ENCODE measurements at regions not wholly inside any gene's neighbourhood (a gene's known extent, or its start where the extent isn't known, plus 50 kb on each side); places are given as distances from the start of the nearest gene placed in this dataset.

DNA sequence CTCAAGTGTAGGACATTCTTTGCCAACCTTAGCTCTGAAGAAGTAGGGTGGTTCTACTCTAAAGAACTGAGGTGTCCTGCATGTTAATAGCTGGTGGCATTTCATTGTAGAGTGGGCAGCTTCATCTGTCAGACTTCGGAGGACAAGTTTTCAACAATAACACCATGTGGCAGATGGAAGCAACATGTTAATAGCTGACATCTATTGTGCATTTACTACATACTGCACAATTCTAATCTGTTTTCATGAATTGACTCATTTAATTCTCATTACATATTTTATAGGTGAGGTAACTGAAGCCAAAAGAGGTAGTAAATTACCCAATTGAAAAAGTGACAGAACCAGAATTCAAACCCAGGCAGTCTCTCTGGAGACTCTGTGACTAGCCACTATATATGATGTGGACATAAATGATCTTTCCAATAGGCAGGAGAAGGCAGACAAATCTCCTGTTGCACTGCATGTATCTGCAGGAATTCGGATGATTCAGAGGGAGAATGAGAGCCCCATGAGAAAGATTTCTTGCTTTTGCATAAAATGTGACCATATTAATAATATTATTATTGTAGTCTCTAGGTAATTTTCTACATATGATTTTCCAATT lies 137.2 kb upstream of the E2F7 start:
- no peak for DNase-seq

DNA sequence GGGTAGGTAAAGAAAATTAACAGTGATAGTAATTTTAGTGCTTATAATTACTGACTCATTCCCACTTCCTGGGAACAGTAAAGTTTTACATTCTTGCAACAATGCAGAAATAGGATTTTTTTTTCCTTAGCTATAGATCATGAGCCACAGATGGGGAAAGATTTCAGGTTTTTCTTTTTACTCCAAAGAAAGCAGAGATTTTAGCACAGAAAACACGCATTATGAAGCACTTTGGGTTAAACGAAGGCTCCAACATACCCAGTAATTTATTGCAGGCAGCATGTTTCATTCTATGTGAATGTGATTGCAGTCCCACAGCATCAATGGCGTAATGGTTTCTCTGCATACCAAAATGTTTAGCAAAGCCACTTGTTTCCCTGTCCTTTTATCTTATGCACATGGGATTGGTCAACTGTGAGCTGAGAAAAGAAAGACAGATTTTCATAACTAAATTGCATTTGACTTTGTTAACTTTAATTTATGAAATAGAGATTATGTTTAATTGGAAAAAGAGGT lies 124.6 kb upstream of the E2F7 start:
- no peak for DNase-seq

DNA sequence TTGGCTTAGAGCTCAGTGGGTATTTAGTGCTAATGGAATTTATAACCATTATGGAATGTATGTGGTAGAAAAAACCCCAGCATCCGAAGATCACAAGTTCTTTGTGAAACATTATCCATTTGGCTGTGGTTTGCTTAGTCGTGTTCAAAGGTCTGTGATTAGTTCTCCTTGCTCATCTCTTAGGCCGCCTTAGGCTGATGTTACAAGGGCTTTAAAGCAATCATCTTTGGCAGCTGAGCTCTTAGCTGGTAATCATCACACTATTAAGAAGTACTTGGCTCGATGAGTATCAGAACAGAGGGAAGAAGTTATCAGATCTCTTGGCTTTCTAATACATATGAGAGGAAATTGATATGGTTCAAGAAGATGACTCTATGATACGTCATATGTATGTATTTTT lies 124.1 kb upstream of the E2F7 start:
- no peak for DNase-seq

DNA sequence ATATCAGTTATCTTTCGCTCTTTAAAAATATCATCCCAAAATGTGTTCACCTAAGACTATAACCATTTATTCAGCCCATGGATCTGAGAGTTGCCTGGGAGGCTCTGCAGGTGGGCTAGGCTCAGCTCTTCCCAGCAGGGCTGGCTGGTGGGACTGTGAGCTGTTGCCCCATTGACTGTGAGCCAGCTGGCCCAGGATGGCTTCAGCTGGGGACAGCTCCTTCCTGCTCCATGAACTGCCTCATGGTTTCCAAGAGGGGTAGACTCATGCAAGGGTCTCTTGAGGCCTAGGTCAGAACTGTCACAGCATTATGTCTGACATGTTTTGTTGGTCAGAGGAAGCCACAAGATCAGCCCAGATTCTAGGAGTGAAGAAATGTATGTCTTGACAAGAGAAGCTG lies 114.1 kb upstream of the E2F7 start:
- no peak for DNase-seq

DNA sequence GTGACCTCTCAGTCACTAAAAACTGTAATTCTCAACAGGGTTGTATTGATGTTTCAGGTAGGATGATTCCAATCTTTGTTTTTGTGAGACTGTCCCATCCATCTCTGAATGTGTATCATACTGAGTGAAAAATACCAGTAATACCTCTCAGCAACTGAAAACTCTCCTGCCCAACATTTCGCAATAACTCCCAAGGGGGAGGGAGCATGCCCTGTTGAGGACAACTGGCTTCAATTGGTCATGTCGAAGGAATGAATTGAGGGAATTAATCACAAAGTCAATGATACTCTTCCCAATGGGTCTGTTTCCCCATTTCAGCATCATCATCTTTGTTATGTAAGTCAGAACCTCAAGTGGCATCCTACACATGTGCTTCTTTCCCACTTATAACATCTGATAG lies 102.4 kb upstream of the E2F7 start:
- no peak for DNase-seq

DNA sequence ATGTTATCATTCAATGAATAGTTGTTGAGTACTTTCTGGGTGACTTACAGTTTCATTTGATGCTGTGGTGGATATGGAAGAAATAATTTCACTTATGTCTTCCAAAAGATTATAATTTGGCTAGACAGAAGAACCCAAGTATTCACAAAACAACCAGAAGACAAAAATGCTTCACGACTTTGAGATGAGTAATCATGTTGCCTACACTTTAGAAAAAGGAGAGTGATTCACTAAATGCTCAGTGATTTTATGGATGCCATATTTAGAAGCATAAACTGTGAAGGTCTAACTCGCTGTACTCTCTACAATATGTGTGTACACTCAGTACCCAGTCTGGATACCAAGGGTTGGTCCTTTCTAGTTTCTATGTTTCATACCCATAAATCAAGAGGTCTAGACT lies 101.3 kb upstream of the E2F7 start:
- DNase-seq: no peak

DNA sequence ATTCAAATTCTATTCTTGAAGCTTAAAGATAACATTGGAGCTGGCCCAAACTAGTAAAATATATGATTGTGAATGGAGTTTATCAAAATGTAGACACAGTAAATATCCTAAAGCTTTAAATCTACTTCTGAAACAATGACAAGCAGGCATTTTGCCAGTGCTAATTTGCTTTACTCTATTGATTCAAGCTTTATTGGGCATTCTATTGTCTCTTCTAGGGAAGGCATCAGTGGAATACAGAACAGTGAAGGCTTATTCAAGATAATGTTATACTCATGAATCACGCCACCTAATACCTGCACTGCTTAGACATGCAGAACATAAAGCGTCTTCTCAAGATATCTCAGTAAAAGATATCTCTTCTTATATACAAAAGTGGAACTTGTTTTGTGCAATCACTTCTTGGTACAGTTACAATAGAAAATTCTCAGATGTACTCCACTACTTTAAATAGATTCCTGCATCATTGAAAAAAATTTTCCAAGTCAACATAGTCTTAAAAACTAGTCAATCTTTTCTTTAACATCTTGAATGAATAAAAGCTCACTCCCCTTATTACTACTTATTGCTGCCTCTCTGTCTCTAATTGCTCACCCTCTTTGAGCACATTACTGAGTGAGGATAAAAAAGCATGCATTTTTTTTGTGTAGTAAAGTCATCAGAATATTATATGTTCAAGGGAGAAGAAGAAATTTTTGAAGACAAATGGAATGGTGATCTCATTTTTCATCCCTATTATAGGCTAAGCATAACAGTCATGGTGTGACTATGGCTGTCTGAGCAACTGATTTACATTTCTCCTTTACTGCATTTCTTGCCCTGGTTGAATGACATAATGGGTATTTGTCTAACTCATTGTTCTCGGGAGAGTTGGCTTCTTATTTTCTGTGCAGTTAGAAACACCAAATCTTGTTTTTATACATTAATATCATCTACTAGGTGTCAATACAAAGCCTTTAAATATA lies 98.0 kb upstream of the E2F7 start:
- DNase-seq: no peak

DNA sequence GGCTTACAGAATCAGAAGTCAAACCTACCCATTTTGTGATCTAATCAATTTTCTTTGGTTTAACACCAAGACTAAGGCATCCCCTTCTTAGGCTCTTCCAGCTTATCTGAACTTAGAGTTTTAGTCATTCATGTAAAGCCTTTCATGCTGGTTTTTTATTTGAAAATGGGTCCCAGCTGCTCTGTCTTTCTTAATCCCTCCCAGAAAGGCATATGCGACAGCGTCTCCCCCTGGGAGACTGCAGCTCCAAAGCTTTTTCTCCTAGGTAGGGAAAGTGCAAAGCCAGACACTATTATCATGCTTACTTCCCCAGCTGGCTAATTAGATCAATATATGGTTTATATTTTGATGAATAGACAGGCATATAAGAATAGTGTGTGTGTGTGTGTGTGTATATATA lies 96.6 kb upstream of the E2F7 start:
- peak; percentile 53 for DNase-seq

DNA sequence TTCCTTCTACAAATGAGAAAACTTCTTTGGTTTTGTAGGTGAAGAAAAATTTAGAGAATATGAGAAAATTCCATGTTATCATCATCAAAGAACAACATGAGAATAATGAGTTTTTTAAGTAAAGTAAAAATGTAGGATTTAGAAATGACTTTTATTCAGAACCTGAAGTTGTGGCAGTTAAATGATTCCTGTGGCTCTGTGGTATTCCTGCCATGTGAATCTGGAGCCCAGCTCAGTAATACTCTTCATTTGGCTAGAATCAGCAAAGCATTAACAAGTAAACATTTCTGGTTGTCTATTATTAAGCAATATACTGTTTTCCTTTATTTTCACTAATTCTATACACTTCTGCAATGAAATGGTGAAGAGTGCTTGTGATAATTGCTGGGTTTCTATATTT lies 95.6 kb upstream of the E2F7 start:
- no peak for DNase-seq

DNA sequence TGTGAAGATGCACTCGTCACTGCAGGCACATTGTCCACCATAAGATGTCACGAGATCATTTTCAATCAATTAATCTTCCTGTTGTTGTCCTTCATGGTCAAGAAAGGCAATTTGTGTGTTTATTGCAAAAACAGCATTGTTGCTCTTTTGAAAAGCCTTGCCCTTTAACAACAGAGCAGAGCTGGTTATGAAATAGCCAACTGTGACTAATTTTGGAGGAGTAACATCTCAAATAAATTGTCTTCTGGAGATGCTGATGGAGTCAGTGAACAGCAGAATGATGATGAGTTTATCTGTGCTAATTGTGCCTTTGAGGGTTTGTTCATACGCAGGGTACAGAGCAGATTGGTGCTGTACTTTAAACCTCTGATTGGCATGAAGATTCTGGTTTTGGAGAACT lies 88.3 kb upstream of the E2F7 start:
- DNase-seq: no peak

DNA sequence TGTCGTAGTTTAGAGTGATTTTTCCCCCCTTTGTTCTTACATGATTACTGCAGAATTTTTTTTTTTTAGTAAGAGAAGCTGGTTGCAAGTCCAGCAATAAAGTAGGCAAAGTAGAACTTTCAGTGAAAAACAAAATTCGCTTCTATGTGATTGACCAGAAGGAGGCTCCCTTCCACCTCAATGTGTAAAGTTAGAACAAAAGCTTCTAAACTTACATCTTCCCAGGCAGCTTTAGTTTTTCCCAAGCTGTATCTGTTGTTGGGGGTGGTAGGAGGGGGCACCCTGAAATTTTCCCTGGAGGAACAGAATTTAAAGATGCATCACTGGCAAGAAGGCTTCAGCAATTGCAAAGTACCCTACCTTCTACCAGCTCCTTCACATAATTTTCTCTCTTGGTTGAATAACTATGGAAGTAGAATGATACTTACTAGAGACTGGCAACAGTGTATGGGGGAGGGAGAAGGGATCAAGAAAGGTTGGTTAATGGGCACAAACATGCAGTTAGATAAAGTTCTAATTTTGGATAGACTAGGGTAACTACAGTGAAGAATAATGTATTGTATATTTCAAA lies 87.3 kb upstream of the E2F7 start:
- DNase-seq: no peak

DNA sequence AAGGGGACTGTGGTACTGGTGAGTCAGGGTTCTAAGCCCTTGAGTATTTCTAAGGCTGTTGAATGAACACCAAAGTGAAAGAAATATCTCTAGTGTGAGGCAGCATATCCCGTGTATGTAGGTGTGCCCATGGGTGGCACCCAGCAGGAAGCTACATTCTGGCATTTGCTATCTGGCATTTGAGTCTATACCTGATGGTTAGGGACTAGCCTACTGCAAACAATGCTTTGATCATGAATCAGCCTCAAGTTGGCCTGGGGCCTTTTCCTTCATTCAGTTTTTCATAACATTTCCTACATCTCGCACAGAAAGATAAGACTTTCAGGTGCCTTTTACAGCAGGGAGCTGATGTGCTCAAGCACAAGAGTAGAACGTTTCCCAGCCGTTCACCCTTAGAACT lies 85.7 kb upstream of the E2F7 start:
- no peak for DNase-seq

DNA sequence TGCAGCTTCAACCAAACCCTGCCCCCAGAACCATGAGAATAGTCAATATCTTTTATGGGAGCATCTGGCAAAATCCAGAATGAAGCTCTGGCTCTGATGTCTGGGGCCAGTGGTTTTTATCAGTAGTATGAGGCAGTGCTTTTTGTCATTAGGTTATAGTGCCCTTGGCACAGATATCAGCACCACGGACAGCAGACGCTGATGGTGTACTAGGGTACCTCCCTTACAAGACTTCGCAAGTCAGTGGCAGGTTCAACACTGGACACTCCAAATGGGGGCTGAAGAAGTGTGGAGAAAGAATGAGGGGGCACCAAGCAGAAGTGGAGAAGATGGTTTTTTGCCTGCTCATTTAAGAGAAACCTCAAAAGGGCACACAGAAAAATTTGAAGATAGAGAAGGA lies 68.2 kb upstream of the E2F7 start:
- no peak for DNase-seq

DNA sequence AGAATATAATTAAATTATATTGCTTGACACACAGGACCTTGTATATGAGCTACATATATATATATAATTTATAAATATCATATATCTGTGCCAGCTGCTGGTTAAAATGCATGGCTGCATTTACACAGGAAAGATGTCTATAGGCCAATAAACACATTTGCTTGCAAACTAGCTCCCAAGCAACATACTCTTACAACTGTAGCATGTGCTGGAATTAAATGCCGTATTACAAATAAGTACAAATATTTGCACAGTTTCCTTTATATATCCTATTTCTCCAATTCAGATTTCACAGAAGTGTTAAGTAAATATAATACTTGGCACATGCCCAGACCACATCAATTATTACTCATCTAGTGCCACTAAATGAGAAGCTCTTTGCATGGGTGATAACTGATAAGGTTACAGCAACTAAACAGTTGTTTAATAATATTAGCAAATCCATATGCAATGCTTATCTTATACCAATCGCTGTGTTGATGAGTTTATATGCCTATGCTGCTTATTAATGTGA lies 66.7 kb upstream of the E2F7 start:
- peak; percentile 48 for DNase-seq

DNA sequence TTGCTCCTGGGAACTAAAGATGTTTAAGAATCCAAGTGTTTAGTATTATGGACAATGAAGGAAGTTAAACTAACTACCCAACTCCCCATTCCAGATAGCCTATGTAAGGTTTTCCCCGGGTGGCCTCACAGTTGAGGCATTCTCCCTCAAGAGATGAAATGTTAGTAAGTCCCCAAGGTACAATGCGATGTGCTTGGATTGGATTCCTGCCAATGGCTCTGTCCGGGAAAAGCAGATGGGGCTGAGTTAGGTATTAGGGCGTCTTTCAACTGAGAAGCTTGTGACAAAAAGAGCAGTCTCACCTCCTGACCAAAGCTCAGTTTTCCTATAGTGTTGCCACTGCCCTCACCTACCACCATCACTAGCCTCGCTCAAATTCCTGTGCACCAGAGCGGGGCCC lies 64.8 kb upstream of the E2F7 start:
- peak; percentile 59 for DNase-seq

DNA sequence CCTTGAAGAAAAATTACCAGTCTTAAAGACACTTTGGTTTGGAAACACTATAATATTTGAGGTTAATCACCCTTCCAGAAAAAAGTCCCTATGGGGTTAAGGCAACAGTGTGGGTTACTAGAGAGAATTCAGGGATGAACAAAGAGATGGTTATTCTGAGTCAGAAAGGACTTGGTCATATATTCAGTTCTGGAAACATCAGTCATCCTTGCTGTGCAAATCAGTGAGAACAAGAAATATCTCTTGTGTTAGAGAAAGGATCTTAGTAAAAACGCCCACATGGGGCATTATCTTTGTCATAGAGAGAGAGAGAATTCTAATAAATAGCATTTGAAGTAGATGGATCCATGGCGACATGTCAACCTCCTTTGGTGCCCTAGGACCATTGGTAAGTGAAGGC lies 59.4 kb upstream of the E2F7 start:
- no peak for DNase-seq

DNA sequence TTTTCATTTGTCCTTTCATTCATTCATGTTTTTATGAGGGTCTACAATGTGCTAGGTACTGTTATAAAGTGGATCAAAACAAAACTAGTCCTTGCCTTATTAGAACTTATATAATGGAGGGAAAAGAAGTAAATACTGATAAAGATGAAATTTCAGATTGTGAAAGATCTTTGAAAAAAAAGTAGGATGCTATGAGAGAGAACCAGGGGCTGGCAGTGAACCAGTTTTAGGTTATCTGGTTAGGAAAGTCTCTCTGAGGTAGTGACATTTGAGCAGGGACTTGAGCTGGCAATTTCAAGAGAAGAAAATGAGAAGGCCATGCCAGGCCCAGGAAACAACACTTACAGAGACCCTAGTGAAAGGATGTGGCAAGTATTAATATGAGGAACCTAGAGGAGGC lies 57.3 kb upstream of the E2F7 start:
- no peak for DNase-seq

DNA sequence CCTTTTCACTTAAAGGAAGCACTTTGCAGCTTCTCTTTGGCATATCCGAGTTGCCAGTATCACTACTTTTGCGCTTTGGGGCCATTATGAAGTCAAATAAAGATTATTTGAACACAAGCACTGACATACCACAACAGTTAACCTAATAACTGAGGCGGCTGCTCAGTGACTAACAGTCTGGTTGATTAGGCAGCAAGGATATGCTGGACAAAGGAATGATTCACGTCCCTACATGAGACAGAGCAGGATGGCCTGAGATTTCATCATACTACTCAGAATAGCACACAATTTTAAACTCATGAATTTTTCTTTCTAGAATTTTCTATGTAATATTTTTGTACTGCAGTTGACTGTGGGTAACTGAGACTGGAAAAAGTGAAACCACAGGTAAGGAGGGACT lies 56.9 kb upstream of the E2F7 start:
- no peak for DNase-seq

DNA sequence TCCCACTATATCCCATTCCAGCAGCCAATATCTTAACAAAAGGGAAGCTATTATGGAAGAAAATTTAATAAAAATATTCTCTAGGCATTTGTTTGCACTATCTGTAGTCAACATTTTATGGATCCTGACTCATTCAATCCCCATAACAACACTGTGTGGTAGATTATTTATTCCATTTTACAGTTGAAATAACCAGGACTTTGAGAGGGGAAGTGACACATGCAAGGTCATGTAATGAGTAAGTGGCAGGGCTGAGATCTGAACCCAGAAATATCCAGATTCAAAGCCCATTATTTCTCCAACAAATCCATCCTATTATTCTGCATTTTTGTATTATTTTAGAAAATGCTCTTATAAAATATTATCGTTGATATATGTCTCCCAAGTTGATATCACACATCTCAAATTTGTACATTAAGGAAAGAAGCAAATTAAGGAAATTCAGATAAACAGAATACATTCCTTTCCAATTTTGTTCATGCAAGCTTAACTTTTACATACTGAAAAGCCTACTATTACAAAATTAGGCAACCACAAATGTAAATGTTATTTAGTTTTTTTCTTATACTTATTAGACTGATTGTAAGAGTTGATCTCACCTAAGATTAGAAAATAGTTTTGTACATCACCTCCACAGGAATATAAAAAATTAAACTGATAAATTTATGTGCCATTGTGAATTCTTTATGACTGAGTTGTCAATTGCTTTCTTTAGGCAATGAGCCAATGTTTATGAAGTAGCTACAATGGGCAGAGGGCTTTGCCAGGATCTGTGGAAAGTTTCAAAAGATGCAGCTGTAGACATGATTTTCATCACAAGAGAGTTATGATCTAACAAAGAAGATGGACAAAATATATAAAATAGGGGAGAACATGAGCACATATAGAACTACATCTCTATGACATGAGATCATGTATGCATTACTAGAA lies 55.1 kb upstream of the E2F7 start:
- no peak for DNase-seq

DNA sequence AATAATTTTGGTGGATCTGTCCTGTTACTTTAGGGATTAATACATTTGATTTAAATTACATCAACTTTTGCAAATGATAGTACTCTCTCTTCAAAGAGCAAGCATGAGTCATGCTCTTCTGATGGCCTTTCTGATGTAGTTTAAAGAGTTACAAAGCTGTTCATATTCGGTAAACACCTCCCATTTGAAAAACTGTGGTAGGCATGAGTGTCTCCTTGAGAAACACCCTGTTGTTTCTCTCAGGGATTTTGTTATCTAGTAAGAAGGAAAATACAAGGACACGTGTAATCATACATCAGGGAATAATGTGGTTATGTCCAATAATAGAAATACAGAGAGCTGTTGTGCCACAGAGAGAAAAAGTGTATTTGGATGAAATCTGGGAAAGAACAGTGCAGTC lies 53.3 kb upstream of the E2F7 start:
- no peak for DNase-seq

DNA sequence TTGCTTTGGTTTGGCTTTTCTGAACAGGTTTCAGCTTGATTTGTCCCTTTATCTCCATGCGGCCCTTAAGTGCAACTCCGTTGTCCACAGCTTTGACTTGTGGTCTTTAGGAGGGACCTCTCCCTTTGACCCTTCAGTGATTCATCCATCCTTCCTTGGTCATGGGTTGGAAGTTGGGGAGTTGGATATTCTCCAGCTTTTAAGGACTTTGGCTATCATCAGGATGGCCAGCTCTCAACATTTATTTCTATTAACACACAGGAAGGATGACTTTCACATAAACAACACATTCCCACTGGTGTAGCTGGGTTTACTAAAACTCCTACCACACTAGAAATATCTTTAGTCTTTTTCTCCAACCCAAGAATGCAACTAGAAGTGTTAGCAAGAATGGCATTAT lies 50.9 kb upstream of the E2F7 start:
- no peak for DNase-seq

DNA sequence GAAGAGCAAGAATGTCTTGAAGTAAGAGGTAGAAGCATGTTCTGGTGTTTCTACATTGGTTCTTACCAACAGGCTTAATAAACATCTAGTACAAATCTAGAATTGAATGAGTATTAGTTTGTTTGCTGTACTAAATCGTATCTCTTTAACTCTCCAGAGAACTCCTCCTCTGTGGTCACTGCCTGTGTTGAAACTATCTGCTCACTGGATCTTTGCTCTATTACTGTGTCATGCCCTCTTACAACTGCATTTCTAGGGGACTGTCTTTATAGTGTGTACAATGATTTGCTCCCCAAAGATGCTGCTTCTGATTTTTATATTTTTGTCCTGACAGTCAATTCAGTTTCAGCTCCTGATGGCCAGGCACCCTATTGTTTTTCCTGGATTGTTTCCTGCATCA lies 50.1 kb upstream of the E2F7 start:
- no peak for DNase-seq

All from NCI-H2171 treated with DMSO at 0.1 percent for 48 hours (cell line).